WTC11 (cell line): ENCODE measurements at regions not wholly inside any gene's neighbourhood (a gene's known extent, or its start where the extent isn't known, plus 50 kb on each side); places are given as distances from the start of the nearest gene placed in this dataset.

Experiments
- ATAC-seq: fragments of 200-7000 bp; cut with Tn5 transposase; 2 replicates; pipeline ENCODE4 v1.10.0; 2021; ENCODE audit warnings: mild to moderate bottlenecking, moderate library complexity
- CTCF ChIA-PET: fragments of 300-600 bp; sonication (Branson Sonifier 250); formaldehyde crosslinking; loops from one replicate; lab custom pipeline; 2021; ENCODE audit warnings: antibody characterized with exemption; lab: Charles Lee
- POLR2A ChIA-PET: fragments of 350-600 bp; sonication (Branson Sonifier 250); formaldehyde crosslinking; loops from one replicate; lab custom pipeline; 2021; ENCODE audit warnings: antibody characterized with exemption; lab: Charles Lee
- DNase-seq: peaks from one replicate; pipeline ENCODE4 v3.0.0; 2021; ENCODE audit warnings: low spot score
- H3K27ac Mint-ChIP-seq: 2 replicates; pipeline ENCODE4 v1.8.0; 2021; ENCODE audit warnings: mixed read lengths
- H3K27me3 Mint-ChIP-seq: 2 replicates; pipeline ENCODE4 v1.8.0; 2021; ENCODE audit warnings: low read depth, mild to moderate bottlenecking, moderate library complexity, mixed read lengths
- H3K36me3 Mint-ChIP-seq: 2 replicates; pipeline ENCODE4 v1.8.0; 2021; ENCODE audit warnings: mixed read lengths
- H3K4me1 Mint-ChIP-seq: 2 replicates; pipeline ENCODE4 v1.8.0; 2022; ENCODE audit warnings: mixed read lengths
- H3K4me3 Mint-ChIP-seq: 2 replicates; pipeline ENCODE4 v1.8.0; 2021; ENCODE audit warnings: mild to moderate bottlenecking, moderate library complexity, mixed read lengths
- H3K9me3 Mint-ChIP-seq: 2 replicates; pipeline ENCODE4 v1.8.0; 2021; ENCODE audit warnings: mixed read lengths
- CREM ChIP-seq: sonication (generic); formaldehyde crosslinking; IDR thresholded peaks from 2 replicates; pipeline ENCODE4 v1.8.1; 2022; ENCODE audit warnings: mild to moderate bottlenecking, missing genetic modification reagents, moderate library complexity
- ETV6 ChIP-seq: sonication (generic); formaldehyde crosslinking; IDR thresholded peaks from 2 replicates; pipeline ENCODE4 v1.8.1; 2022; ENCODE audit warnings: mild to moderate bottlenecking, missing genetic modification reagents
- JAZF1 ChIP-seq: fragments of 250-450 bp; sonication (Bioruptor Pico); IDR thresholded peaks from 2 replicates; pipeline ENCODE4 v1.9.0; 2021; ENCODE audit warnings: moderate library complexity, mild to moderate bottlenecking, inconsistent platforms
- NR2C2 ChIP-seq: sonication (generic); formaldehyde crosslinking; IDR thresholded peaks from 2 replicates; pipeline ENCODE4 v1.8.0; 2022; ENCODE audit warnings: mild to moderate bottlenecking, missing genetic modification reagents
- NR3C1 ChIP-seq: sonication (generic); formaldehyde crosslinking; conservative IDR thresholded peaks from 2 replicates; pipeline ENCODE4 v1.8.1; 2023; ENCODE audit warnings: low read depth, mild to moderate bottlenecking, missing genetic modification reagents
- OVOL2 ChIP-seq: fragments of 250-450 bp; sonication (Bioruptor Pico); IDR thresholded peaks from 2 replicates; pipeline ENCODE4 v1.9.0; 2021; ENCODE audit warnings: mild to moderate bottlenecking, borderline replicate concordance
- TF ChIP-seq, protein P1 (sequence below): sonication (generic); formaldehyde crosslinking; IDR thresholded peaks from 2 replicates; pipeline ENCODE4 v1.8.1; 2022; ENCODE audit warnings: low read depth, mild to moderate bottlenecking, moderate library complexity, missing genetic modification reagents, borderline replicate concordance
- TF ChIP-seq, protein P2 (sequence below): sonication (generic); formaldehyde crosslinking; IDR thresholded peaks from 2 replicates; pipeline ENCODE4 v1.8.1; 2022; ENCODE audit warnings: missing genetic modification reagents, borderline replicate concordance
- TF ChIP-seq, protein P3 (sequence below): sonication (generic); formaldehyde crosslinking; IDR thresholded peaks from 2 replicates; pipeline ENCODE4 v1.8.0; 2022; ENCODE audit warnings: mild to moderate bottlenecking, missing genetic modification reagents
- TF ChIP-seq, protein P4 (sequence below): fragments of 200-600 bp; IDR thresholded peaks from 2 replicates; pipeline ENCODE4 v1.8.0; 2022; ENCODE audit warnings: antibody characterized with exemption
- TF ChIP-seq, protein P5 (sequence below): sonication (generic); formaldehyde crosslinking; IDR thresholded peaks from 2 replicates; pipeline ENCODE4 v1.8.0; 2023; ENCODE audit warnings: missing genetic modification reagents
- TF ChIP-seq, protein P6 (sequence below): fragments of 250-450 bp; sonication (Bioruptor Pico); IDR thresholded peaks from 2 replicates; pipeline ENCODE4 v1.9.0; 2021; ENCODE audit warnings: mild to moderate bottlenecking, borderline replicate concordance
- TF ChIP-seq, protein P7 (sequence below): sonication (generic); formaldehyde crosslinking; IDR thresholded peaks from 2 replicates; pipeline ENCODE4 v1.8.1; 2023; ENCODE audit warnings: mild to moderate bottlenecking, moderate library complexity, missing genetic modification reagents

DNA sequence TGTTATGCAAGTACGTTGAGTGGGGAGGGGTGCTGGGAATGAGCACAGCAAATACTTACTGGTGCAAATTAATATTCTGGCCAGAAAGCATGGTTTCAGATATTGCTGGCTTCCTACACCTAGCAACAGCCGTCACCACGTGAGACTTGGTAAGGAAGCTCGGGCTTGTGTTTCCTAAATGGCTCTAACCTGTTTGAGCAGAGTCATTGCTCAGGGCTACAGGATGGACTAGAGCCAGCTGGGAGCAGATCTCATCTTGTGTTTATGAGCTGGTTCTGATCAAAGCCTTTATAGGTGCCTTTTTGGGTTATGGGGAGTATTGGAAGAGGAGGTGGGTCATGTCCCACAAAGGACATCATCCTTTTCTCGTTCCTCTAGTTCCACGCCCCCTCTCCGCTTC, 200.3 kb downstream of the BUB3 start:
- POLR2A ChIA-PET, result no interaction called here
- DNase-seq (no peak), ATAC-seq (no peak)
- Mint-ChIP-seq H3K27me3 (no peaks in the 10 kb centered on the region; the same call in 1 of the 2 replicates), H3K36me3 (no peaks in the 10 kb centered on the region), H3K27ac (no peak overlapping the region), H3K4me1 (peaks cover 29% of the 10 kb centered on the region), H3K4me3 (no peak overlapping the region), H3K9me3 (no peaks in the 10 kb centered on the region)
- TF ChIP-seq CREM (CRISPR knock-in tag) (no peak), OVOL2 (CRISPR knock-in tag) (no peak), ETV6 (no peak), NR3C1 (CRISPR knock-in tag) (no peak), NR2C2 (CRISPR knock-in tag) (no peak), JAZF1 (CRISPR knock-in tag) (no peak)
- TF ChIP-seq, protein P1, sequence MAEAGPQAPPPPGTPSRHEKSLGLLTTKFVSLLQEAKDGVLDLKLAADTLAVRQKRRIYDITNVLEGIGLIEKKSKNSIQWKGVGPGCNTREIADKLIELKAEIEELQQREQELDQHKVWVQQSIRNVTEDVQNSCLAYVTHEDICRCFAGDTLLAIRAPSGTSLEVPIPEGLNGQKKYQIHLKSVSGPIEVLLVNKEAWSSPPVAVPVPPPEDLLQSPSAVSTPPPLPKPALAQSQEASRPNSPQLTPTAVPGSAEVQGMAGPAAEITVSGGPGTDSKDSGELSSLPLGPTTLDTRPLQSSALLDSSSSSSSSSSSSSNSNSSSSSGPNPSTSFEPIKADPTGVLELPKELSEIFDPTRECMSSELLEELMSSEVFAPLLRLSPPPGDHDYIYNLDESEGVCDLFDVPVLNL, result no peak
- TF ChIP-seq, protein P2, sequence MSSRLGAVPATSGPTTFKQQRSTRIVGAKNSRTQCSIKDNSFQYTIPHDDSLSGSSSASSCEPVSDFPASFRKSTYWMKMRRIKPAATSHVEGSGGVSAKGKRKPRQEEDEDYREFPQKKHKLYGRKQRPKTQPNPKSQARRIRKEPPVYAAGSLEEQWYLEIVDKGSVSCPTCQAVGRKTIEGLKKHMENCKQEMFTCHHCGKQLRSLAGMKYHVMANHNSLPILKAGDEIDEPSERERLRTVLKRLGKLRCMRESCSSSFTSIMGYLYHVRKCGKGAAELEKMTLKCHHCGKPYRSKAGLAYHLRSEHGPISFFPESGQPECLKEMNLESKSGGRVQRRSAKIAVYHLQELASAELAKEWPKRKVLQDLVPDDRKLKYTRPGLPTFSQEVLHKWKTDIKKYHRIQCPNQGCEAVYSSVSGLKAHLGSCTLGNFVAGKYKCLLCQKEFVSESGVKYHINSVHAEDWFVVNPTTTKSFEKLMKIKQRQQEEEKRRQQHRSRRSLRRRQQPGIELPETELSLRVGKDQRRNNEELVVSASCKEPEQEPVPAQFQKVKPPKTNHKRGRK (CRISPR knock-in tag), result no peak
- TF ChIP-seq, protein P3, sequence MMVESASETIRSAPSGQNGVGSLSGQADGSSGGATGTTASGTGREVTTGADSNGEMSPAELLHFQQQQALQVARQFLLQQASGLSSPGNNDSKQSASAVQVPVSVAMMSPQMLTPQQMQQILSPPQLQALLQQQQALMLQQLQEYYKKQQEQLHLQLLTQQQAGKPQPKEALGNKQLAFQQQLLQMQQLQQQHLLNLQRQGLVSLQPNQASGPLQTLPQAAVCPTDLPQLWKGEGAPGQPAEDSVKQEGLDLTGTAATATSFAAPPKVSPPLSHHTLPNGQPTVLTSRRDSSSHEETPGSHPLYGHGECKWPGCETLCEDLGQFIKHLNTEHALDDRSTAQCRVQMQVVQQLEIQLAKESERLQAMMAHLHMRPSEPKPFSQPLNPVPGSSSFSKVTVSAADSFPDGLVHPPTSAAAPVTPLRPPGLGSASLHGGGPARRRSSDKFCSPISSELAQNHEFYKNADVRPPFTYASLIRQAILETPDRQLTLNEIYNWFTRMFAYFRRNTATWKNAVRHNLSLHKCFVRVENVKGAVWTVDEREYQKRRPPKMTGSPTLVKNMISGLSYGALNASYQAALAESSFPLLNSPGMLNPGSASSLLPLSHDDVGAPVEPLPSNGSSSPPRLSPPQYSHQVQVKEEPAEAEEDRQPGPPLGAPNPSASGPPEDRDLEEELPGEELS, result no peak
- TF ChIP-seq, protein P4, sequence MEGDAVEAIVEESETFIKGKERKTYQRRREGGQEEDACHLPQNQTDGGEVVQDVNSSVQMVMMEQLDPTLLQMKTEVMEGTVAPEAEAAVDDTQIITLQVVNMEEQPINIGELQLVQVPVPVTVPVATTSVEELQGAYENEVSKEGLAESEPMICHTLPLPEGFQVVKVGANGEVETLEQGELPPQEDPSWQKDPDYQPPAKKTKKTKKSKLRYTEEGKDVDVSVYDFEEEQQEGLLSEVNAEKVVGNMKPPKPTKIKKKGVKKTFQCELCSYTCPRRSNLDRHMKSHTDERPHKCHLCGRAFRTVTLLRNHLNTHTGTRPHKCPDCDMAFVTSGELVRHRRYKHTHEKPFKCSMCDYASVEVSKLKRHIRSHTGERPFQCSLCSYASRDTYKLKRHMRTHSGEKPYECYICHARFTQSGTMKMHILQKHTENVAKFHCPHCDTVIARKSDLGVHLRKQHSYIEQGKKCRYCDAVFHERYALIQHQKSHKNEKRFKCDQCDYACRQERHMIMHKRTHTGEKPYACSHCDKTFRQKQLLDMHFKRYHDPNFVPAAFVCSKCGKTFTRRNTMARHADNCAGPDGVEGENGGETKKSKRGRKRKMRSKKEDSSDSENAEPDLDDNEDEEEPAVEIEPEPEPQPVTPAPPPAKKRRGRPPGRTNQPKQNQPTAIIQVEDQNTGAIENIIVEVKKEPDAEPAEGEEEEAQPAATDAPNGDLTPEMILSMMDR, result no peak
- TF ChIP-seq, protein P5, sequence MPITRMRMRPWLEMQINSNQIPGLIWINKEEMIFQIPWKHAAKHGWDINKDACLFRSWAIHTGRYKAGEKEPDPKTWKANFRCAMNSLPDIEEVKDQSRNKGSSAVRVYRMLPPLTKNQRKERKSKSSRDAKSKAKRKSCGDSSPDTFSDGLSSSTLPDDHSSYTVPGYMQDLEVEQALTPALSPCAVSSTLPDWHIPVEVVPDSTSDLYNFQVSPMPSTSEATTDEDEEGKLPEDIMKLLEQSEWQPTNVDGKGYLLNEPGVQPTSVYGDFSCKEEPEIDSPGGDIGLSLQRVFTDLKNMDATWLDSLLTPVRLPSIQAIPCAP (CRISPR knock-in tag), result no peak
- TF ChIP-seq, protein P6, sequence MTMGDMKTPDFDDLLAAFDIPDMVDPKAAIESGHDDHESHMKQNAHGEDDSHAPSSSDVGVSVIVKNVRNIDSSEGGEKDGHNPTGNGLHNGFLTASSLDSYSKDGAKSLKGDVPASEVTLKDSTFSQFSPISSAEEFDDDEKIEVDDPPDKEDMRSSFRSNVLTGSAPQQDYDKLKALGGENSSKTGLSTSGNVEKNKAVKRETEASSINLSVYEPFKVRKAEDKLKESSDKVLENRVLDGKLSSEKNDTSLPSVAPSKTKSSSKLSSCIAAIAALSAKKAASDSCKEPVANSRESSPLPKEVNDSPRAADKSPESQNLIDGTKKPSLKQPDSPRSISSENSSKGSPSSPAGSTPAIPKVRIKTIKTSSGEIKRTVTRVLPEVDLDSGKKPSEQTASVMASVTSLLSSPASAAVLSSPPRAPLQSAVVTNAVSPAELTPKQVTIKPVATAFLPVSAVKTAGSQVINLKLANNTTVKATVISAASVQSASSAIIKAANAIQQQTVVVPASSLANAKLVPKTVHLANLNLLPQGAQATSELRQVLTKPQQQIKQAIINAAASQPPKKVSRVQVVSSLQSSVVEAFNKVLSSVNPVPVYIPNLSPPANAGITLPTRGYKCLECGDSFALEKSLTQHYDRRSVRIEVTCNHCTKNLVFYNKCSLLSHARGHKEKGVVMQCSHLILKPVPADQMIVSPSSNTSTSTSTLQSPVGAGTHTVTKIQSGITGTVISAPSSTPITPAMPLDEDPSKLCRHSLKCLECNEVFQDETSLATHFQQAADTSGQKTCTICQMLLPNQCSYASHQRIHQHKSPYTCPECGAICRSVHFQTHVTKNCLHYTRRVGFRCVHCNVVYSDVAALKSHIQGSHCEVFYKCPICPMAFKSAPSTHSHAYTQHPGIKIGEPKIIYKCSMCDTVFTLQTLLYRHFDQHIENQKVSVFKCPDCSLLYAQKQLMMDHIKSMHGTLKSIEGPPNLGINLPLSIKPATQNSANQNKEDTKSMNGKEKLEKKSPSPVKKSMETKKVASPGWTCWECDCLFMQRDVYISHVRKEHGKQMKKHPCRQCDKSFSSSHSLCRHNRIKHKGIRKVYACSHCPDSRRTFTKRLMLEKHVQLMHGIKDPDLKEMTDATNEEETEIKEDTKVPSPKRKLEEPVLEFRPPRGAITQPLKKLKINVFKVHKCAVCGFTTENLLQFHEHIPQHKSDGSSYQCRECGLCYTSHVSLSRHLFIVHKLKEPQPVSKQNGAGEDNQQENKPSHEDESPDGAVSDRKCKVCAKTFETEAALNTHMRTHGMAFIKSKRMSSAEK (CRISPR knock-in tag), result no peak
- TF ChIP-seq, protein P7, sequence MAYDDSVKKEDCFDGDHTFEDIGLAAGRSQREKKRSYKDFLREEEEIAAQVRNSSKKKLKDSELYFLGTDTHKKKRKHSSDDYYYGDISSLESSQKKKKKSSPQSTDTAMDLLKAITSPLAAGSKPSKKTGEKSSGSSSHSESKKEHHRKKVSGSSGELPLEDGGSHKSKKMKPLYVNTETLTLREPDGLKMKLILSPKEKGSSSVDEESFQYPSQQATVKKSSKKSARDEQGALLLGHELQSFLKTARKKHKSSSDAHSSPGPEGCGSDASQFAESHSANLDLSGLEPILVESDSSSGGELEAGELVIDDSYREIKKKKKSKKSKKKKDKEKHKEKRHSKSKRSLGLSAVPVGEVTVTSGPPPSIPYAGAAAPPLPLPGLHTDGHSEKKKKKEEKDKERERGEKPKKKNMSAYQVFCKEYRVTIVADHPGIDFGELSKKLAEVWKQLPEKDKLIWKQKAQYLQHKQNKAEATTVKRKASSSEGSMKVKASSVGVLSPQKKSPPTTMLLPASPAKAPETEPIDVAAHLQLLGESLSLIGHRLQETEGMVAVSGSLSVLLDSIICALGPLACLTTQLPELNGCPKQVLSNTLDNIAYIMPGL (CRISPR knock-in tag), result no peak
- CTCF ChIA-PET, result no interaction called here
